IMR-90 (cell line): ENCODE measurements at regions not wholly inside any gene's neighbourhood (a gene's known extent, or its start where the extent isn't known, plus 50 kb on each side); places are given as distances from the start of the nearest gene placed in this dataset.

Experiments used
- ATAC-seq: fragments of 200-7000 bp; cut with Tn5 transposase; 2 replicates; pipeline ENCODE4 v1.9.1; 2020; ENCODE audit warnings: low read depth, mild to moderate bottlenecking, moderate library complexity
- BruUV-seq: library from RNA; stranded (reverse); fragments of 400-500 nt; replicated peaks from 2 replicates; lab custom pipeline; 2021; lab: Mats Ljungman, UMichigan
- CTCF ChIA-PET: fragments of 300-600 bp; formaldehyde crosslinking; extraction: SDS; loops from one replicate; lab custom pipeline; 2021; ENCODE audit warnings: antibody characterized with exemption; lab: Yijun Ruan, JAX
- POLR2A ChIA-PET: fragments of 300-600 bp; sonication (Branson Sonifier 250); formaldehyde crosslinking; loops from one replicate; lab custom pipeline; 2022; ENCODE audit warnings: antibody characterized with exemption; ENCODE audit not compliant: unreplicated experiment; lab: Charles Lee
- DNase-seq: peaks from one replicate; pipeline ENCODE4 v3.0.0; 2013
- H2AFZ ChIP-seq: replicated peaks from 2 replicates; pipeline ENCODE3; 2013; ENCODE audit warnings: low read length, mild to moderate bottlenecking; ENCODE audit not compliant: poor library complexity
- H2AK5ac ChIP-seq: 2 replicates; pipeline ENCODE4 v1.6.1; 2013; ENCODE audit warnings: low read depth, low read length, inconsistent platforms
- H2AK9ac ChIP-seq: replicated peaks from 2 replicates; pipeline ENCODE3; 2013; ENCODE audit warnings: mild to moderate bottlenecking, low read depth, low read length, moderate library complexity; ENCODE audit not compliant: poor library complexity
- H2BK120ac ChIP-seq: 2 replicates; pipeline ENCODE4 v1.6.1; 2013; ENCODE audit warnings: low read depth, low read length, inconsistent platforms
- H2BK15ac ChIP-seq: 3 replicates; pipeline ENCODE4 v1.6.1; 2013; ENCODE audit warnings: low read depth, low read length, inconsistent platforms
- H2BK20ac ChIP-seq: 2 replicates; pipeline ENCODE4 v1.6.1; 2013; ENCODE audit warnings: low read depth, mild to moderate bottlenecking, inconsistent platforms, low read length, moderate library complexity
- H2BK5ac ChIP-seq: 2 replicates; pipeline ENCODE4 v1.6.1; 2013; ENCODE audit warnings: mild to moderate bottlenecking, low read depth, low read length, inconsistent platforms; ENCODE audit not compliant: poor library complexity, severe bottlenecking
- H3K14ac ChIP-seq: replicated peaks from 2 replicates; pipeline ENCODE4 v1.6.1; 2013; ENCODE audit warnings: low read depth, low read length, inconsistent platforms
- H3K18ac ChIP-seq: 2 replicates; pipeline ENCODE4 v1.6.1; 2013; ENCODE audit warnings: low read depth, low read length, control low read depth
- H3K23ac ChIP-seq: 2 replicates; pipeline ENCODE4 v1.6.1; 2013; ENCODE audit warnings: low read depth, low read length, inconsistent platforms
- H3K27ac ChIP-seq: 2 replicates; pipeline ENCODE4 v1.5.1; 2013; ENCODE audit warnings: mild to moderate bottlenecking, control low read depth, low read length; ENCODE audit not compliant: insufficient read depth
- H3K27me3 ChIP-seq: 2 replicates; pipeline ENCODE4 v1.6.1; 2013; ENCODE audit warnings: low read length; ENCODE audit not compliant: control insufficient read depth, insufficient read depth
- H3K36me3 ChIP-seq: 2 replicates; pipeline ENCODE4 v1.6.1; 2013; ENCODE audit warnings: low read length, mixed read lengths; ENCODE audit not compliant: control insufficient read depth, insufficient read depth
- H3K4ac ChIP-seq: 2 replicates; pipeline ENCODE4 v1.6.1; 2013; ENCODE audit warnings: low read depth, low read length, inconsistent platforms
- H3K4me1 ChIP-seq: 2 replicates; pipeline ENCODE4 v1.6.1; 2013; ENCODE audit warnings: low read length, mixed read lengths; ENCODE audit not compliant: control insufficient read depth, insufficient read depth
- H3K4me2 ChIP-seq: 2 replicates; pipeline ENCODE4 v1.6.1; 2013; ENCODE audit warnings: low read depth, mild to moderate bottlenecking, control low read depth, low read length, moderate library complexity
- H3K4me3 ChIP-seq: 2 replicates; pipeline ENCODE4 v1.5.1; 2013; ENCODE audit warnings: low read depth, mild to moderate bottlenecking, control low read depth, low read length, moderate library complexity; ENCODE audit not compliant: insufficient read depth
- H3K56ac ChIP-seq: 2 replicates; pipeline ENCODE4 v1.6.1; 2013; ENCODE audit warnings: low read length, inconsistent platforms; ENCODE audit not compliant: insufficient read depth; ENCODE audit errors: extremely low read depth
- H3K79me1 ChIP-seq, 2 experiments: 2 replicates each; pipeline ENCODE4 v1.6.1; 2013; ENCODE audit warnings: low read length in 2 of 2, inconsistent platforms in 1 of 2, low read depth in 1 of 2
- H3K9ac ChIP-seq: 2 replicates; pipeline ENCODE4 v1.6.1; 2013; ENCODE audit warnings: low read depth, low read length, control low read depth
- H3K9me1 ChIP-seq: 2 replicates; pipeline ENCODE4 v1.6.1; 2013; ENCODE audit warnings: low read length, inconsistent platforms; ENCODE audit not compliant: insufficient read depth
- H3K9me3 ChIP-seq: 2 replicates; pipeline ENCODE4 v1.6.1; 2013; ENCODE audit warnings: low read length; ENCODE audit not compliant: control insufficient read depth, insufficient read depth
- H4K20me1 ChIP-seq: 2 replicates; pipeline ENCODE4 v1.6.1; 2013; ENCODE audit warnings: low read length, inconsistent platforms; ENCODE audit not compliant: insufficient read depth
- H4K5ac ChIP-seq: 2 replicates; pipeline ENCODE4 v1.6.1; 2013; ENCODE audit warnings: mild to moderate bottlenecking, low read depth, low read length, control low read depth
- H4K8ac ChIP-seq, 2 experiments: 2 replicates each; pipeline ENCODE4 v1.6.1; 2013; ENCODE audit warnings: low read depth in 2 of 2, low read length in 2 of 2, control low read depth in 1 of 2, inconsistent platforms in 1 of 2
- H4K91ac ChIP-seq: 2 replicates; pipeline ENCODE4 v1.6.1; 2013; ENCODE audit warnings: low read depth, low read length, inconsistent platforms; ENCODE audit not compliant: insufficient read depth
- BHLHE40 ChIP-seq: fragments of 150-350 bp; IDR thresholded peaks from 2 replicates; pipeline ENCODE4 v1.6.1; 2016; ENCODE audit warnings: mild to moderate bottlenecking, low read depth, low read length
- CEBPB ChIP-seq: IDR thresholded peaks from 2 replicates; pipeline ENCODE4 v1.6.1; 2012; ENCODE audit warnings: low read depth, low read length, improper control_type of control experiment
- CHD1 ChIP-seq: IDR thresholded peaks from 2 replicates; pipeline ENCODE4 v1.6.1; 2012; ENCODE audit warnings: low read depth, low read length, improper control_type of control experiment
- MAFK ChIP-seq: IDR thresholded peaks from 2 replicates; pipeline ENCODE4 v1.6.1; 2012; ENCODE audit warnings: low read depth, low read length, improper control_type of control experiment
- MAZ ChIP-seq: IDR thresholded peaks from 2 replicates; pipeline ENCODE4 v1.6.1; 2012; ENCODE audit warnings: low read depth, mild to moderate bottlenecking, low read length, improper control_type of control experiment, moderate library complexity, borderline replicate concordance
- POLR2A ChIP-seq: IDR thresholded peaks from 2 replicates; pipeline ENCODE4 v1.6.1; 2012; ENCODE audit warnings: mild to moderate bottlenecking, low read depth, low read length
- RCOR1 ChIP-seq: IDR thresholded peaks from 2 replicates; pipeline ENCODE4 v1.6.1; 2012; ENCODE audit warnings: mild to moderate bottlenecking, low read length, improper control_type of control experiment; ENCODE audit not compliant: insufficient replicate concordance
- SMC3 ChIP-seq: fragments of 150-350 bp; IDR thresholded peaks from 2 replicates; pipeline ENCODE4 v1.6.1; 2016; ENCODE audit warnings: low read depth, mild to moderate bottlenecking, antibody characterized with exemption, low read length, moderate library complexity
- WGBS, 2 experiments: methylation state at CpG; one replicate each; pipeline versions ENCODE4 v1.1.5 to v1.1.7; 2013; ENCODE audit warnings: missing lambda C conversion rate in 2 of 2; ENCODE audit not compliant: insufficient read length in 1 of 2; ENCODE audit errors: extremely low coverage in 2 of 2; 5-methylcytosine and 5-hydroxymethylcytosine counted together
- dilution Hi-C: fragments of 300-500 bp; cut with HindIII; formaldehyde crosslinking; loops from one replicate; pipeline ENCODE4 v1.14.3; 2018; ENCODE audit warnings: low sequenced_read_pairs; ENCODE audit not compliant: unreplicated experiment
- in situ Hi-C: fragments of 300-500 bp; cut with MboI; formaldehyde crosslinking; loops from 3 replicates; pipeline ENCODE4 v1.14.3; 2019; ENCODE audit warnings: low sequenced_read_pairs, inconsistent platforms, mixed read lengths
- intact Hi-C: fragments of 100-400 bp; cut with micrococcal nuclease; formaldehyde crosslinking; loops from 2 replicates; pipeline ENCODE4 v1.10.0; 2022
- TF ChIP-seq, protein P1 (sequence below): fragments of 150-350 bp; IDR thresholded peaks from 2 replicates; pipeline ENCODE4 v1.6.1; 2016; ENCODE audit warnings: low read depth, mild to moderate bottlenecking, low read length, moderate library complexity, borderline replicate concordance

DNA sequence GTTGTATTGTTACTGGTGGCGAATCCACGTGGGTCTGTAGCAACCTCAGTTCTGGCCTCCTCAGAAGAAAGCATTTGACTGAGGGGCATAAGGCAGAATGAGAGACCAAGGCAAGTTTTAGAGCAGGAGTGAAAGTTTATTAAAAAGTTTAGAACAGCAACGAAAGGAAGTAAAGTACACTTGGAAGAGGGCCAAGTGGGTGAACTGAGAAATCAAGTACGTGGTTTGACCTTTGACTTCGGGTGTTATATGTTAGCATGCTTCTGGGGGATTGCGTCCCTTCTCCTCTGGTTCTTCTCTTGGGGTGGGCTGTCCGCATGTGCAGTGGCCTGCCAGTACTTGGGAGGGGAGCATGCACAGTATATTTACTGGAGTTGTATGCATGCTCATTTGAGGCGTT is 232.7 kb upstream of the GATB start:
- Histone ChIP-seq H3K14ac (no peak overlapping the region), H3K9me3 (no peaks in the 10 kb centered on the region), H3K79me1 (no peaks in the 10 kb centered on the region), H2BK120ac (no peak overlapping the region), H3K4ac (no peak overlapping the region), H3K4me1 (peaks cover 3% of the 10 kb centered on the region; the same call in 1 of the 2 replicates), H3K18ac (no peak overlapping the region), H3K56ac (no peak overlapping the region), H4K5ac (no peak overlapping the region), H3K9ac (no peak overlapping the region), H3K9me1 (no peaks in the 10 kb centered on the region), H3K4me2 (no peak overlapping the region), H3K4me3 (no peak overlapping the region), H3K23ac (no peak overlapping the region), H2BK15ac (no peak overlapping the region), H3K27me3 (no peaks in the 10 kb centered on the region; the same call in 1 of the 2 replicates), H2BK20ac (no peak overlapping the region), H2AFZ (no peak overlapping the region), H4K20me1 (no peaks in the 10 kb centered on the region), H4K91ac (no peak overlapping the region), H4K8ac (no peak overlapping the region), H3K27ac (no peak overlapping the region), H3K36me3 (no peaks in the 10 kb centered on the region), H2AK5ac (no peak overlapping the region), H2BK5ac (no peak overlapping the region), H2AK9ac (no peak overlapping the region)
- dilution Hi-C loops (no loop called here), intact Hi-C loops (no loop called here), in situ Hi-C loops (no loop called here)
- CTCF ChIA-PET = no interaction called here
- no peak for TF ChIP-seq CHD1
- no peak for TF ChIP-seq RCOR1
- no peak for TF ChIP-seq CEBPB
- TF ChIP-seq POLR2A = no peak
- no peak for TF ChIP-seq MAFK
- no peak for TF ChIP-seq MAZ
- no peak for TF ChIP-seq SMC3
- TF ChIP-seq BHLHE40 = no peak
- TF ChIP-seq, protein P1, sequence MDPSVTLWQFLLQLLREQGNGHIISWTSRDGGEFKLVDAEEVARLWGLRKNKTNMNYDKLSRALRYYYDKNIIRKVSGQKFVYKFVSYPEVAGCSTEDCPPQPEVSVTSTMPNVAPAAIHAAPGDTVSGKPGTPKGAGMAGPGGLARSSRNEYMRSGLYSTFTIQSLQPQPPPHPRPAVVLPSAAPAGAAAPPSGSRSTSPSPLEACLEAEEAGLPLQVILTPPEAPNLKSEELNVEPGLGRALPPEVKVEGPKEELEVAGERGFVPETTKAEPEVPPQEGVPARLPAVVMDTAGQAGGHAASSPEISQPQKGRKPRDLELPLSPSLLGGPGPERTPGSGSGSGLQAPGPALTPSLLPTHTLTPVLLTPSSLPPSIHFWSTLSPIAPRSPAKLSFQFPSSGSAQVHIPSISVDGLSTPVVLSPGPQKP = no peak
- DNase-seq (no peak), ATAC-seq (no peak)
- BruUV-seq = no TSS peak
- POLR2A ChIA-PET = no interaction called here
- WGBS, 2 experiments = 100% methylated on average over 2 of the region's 8 CpGs; no CpG with 5 or more reads in 1 of the 2 experiments
